HEK293 (cell line): ENCODE measurements at regions not wholly inside any gene's neighbourhood (a gene's known extent, or its start where the extent isn't known, plus 50 kb on each side); places are given as distances from the start of the nearest gene placed in this dataset.

Experiments
- CTCF ChIA-PET: fragments of 350-600 bp; formaldehyde crosslinking; extraction: SDS; loops from one replicate; lab custom pipeline; 2021; ENCODE audit warnings: antibody characterized with exemption; lab: Yijun Ruan, JAX
- POLR2A ChIA-PET: fragments of 300-600 bp; formaldehyde crosslinking; extraction: SDS; loops from one replicate; lab custom pipeline; 2020; ENCODE audit warnings: antibody characterized with exemption, inconsistent platforms; lab: Yijun Ruan, JAX
- H3K27ac ChIP-seq: fragments of 200-500 bp; sonication (Bioruptor generic); 2 replicates; pipeline ENCODE4 v1.5.1; 2014; ENCODE audit warnings: low read depth, low read length, control low read depth, inconsistent platforms; ENCODE audit errors: extremely low read depth
- H3K36me3 ChIP-seq, 2 experiments: fragments of 200-500 bp in 1 of 2; sonication (Bioruptor generic) in 1 of 2; 1 replicate in 1 of 2; 2 replicates in 1 of 2; pipeline ENCODE4 v1.5.1; 2014 to 2017; ENCODE audit warnings: inconsistent platforms in 2 of 2, low read length in 2 of 2; ENCODE audit not compliant: control insufficient read depth in 2 of 2, insufficient read depth in 1 of 2
- H3K4me1 ChIP-seq: fragments of 200-500 bp; sonication (Bioruptor generic); 2 replicates; pipeline ENCODE4 v1.5.1; 2014; ENCODE audit warnings: mild to moderate bottlenecking, low read length, inconsistent platforms; ENCODE audit not compliant: control insufficient read depth, insufficient read depth
- H3K4me3 ChIP-seq: 2 replicates; pipeline ENCODE4 v1.5.1; 2011; ENCODE audit warnings: low read depth, mild to moderate bottlenecking, control low read depth, low read length, moderate library complexity
- H3K9me3 ChIP-seq: fragments of 200-500 bp; sonication (Bioruptor generic); 2 replicates; pipeline ENCODE4 v1.5.1; 2014; ENCODE audit warnings: low read depth, low read length, inconsistent platforms; ENCODE audit not compliant: control insufficient read depth, insufficient read depth
- BCL11B ChIP-seq: fragments of 450-650 bp; formaldehyde crosslinking; IDR thresholded peaks from 2 replicates; pipeline ENCODE4 v1.5.1; 2016; ENCODE audit warnings: low read depth, missing biosample characterization, missing genetic modification characterization
- GLI2 ChIP-seq: fragments of 450-650 bp; formaldehyde crosslinking; IDR thresholded peaks from 2 replicates; pipeline ENCODE4; 2017; ENCODE audit warnings: missing biosample characterization, missing genetic modification characterization, low read depth, borderline replicate concordance
- MZF1 ChIP-seq: fragments of 450-650 bp; formaldehyde crosslinking; IDR thresholded peaks from 2 replicates; pipeline ENCODE4 v1.5.1; 2017; ENCODE audit warnings: missing biosample characterization, missing genetic modification characterization, borderline replicate concordance
- TRIM28 ChIP-seq: IDR thresholded peaks from 2 replicates; pipeline ENCODE4 v1.6.1; 2011; ENCODE audit warnings: low read length, control low read depth, borderline replicate concordance
- ZNF169 ChIP-seq: fragments of 450-650 bp; formaldehyde crosslinking; IDR thresholded peaks from 2 replicates; pipeline ENCODE4 v1.5.1; 2016; ENCODE audit warnings: missing biosample characterization, missing genetic modification characterization
- ZNF175 ChIP-seq: fragments of 450-650 bp; formaldehyde crosslinking; IDR thresholded peaks from 2 replicates; pipeline ENCODE4 v1.5.1; 2016; ENCODE audit warnings: missing biosample characterization, missing genetic modification characterization
- ZNF211 ChIP-seq: fragments of 450-650 bp; formaldehyde crosslinking; IDR thresholded peaks from 2 replicates; pipeline ENCODE4 v1.5.1; 2016; ENCODE audit warnings: low read depth, missing biosample characterization, missing genetic modification characterization
- ZNF37A ChIP-seq: fragments of 450-650 bp; IDR thresholded peaks from 2 replicates; pipeline ENCODE4 v1.5.1; 2018; ENCODE audit warnings: missing biosample characterization, missing genetic modification characterization
- ZNF449 ChIP-seq: fragments of 450-650 bp; formaldehyde crosslinking; IDR thresholded peaks from 2 replicates; pipeline ENCODE4 v1.5.1; 2017; ENCODE audit warnings: missing biosample characterization, mild to moderate bottlenecking, missing genetic modification characterization, moderate library complexity
- ZNF473 ChIP-seq: fragments of 450-650 bp; formaldehyde crosslinking; IDR thresholded peaks from 2 replicates; pipeline ENCODE4 v1.5.1; 2017; ENCODE audit warnings: missing biosample characterization, missing genetic modification characterization
- ZNF514 ChIP-seq: fragments of 450-650 bp; formaldehyde crosslinking; IDR thresholded peaks from 2 replicates; pipeline ENCODE4 v1.5.1; 2016; ENCODE audit warnings: missing biosample characterization, missing genetic modification characterization
- ZNF548 ChIP-seq: fragments of 450-650 bp; formaldehyde crosslinking; IDR thresholded peaks from 2 replicates; pipeline ENCODE4 v1.5.1; 2016; ENCODE audit warnings: missing biosample characterization, missing genetic modification characterization
- ZNF585B ChIP-seq: fragments of 450-650 bp; formaldehyde crosslinking; IDR thresholded peaks from 2 replicates; pipeline ENCODE4 v1.5.1; 2016; ENCODE audit warnings: missing biosample characterization, missing genetic modification characterization
- ZNF629 ChIP-seq: fragments of 450-650 bp; formaldehyde crosslinking; IDR thresholded peaks from 2 replicates; pipeline ENCODE4 v1.5.1; 2017; ENCODE audit warnings: missing biosample characterization, missing genetic modification characterization
- ZNF645 ChIP-seq: fragments of 450-650 bp; formaldehyde crosslinking; IDR thresholded peaks from 2 replicates; pipeline ENCODE4; 2016; ENCODE audit warnings: missing biosample characterization, missing genetic modification characterization
- ZNF664 ChIP-seq: fragments of 450-650 bp; formaldehyde crosslinking; IDR thresholded peaks from 2 replicates; pipeline ENCODE4 v1.5.1; 2016; ENCODE audit warnings: missing biosample characterization, missing genetic modification characterization
- ZNF677 ChIP-seq: fragments of 450-650 bp; IDR thresholded peaks from 2 replicates; pipeline ENCODE4 v1.5.0; 2018; ENCODE audit warnings: missing biosample characterization, mild to moderate bottlenecking, missing genetic modification characterization, moderate library complexity
- ZNF707 ChIP-seq: fragments of 450-650 bp; formaldehyde crosslinking; IDR thresholded peaks from 2 replicates; pipeline ENCODE4 v1.5.1; 2016; ENCODE audit warnings: missing biosample characterization, missing genetic modification characterization
- ZNF768 ChIP-seq: fragments of 450-650 bp; formaldehyde crosslinking; IDR thresholded peaks from 2 replicates; pipeline ENCODE4 v1.5.1; 2018; ENCODE audit warnings: missing biosample characterization, mild to moderate bottlenecking, missing genetic modification characterization
- TF ChIP-seq, protein P1 (sequence below): fragments of 450-650 bp; formaldehyde crosslinking; IDR thresholded peaks from 2 replicates; pipeline ENCODE4 v1.5.1; 2016; ENCODE audit warnings: missing biosample characterization, missing genetic modification characterization, borderline replicate concordance
- TF ChIP-seq, protein P2 (sequence below): fragments of 450-650 bp; formaldehyde crosslinking; IDR thresholded peaks from 2 replicates; pipeline ENCODE4 v1.5.1; 2016; ENCODE audit warnings: missing biosample characterization, missing genetic modification characterization, borderline replicate concordance

DNA sequence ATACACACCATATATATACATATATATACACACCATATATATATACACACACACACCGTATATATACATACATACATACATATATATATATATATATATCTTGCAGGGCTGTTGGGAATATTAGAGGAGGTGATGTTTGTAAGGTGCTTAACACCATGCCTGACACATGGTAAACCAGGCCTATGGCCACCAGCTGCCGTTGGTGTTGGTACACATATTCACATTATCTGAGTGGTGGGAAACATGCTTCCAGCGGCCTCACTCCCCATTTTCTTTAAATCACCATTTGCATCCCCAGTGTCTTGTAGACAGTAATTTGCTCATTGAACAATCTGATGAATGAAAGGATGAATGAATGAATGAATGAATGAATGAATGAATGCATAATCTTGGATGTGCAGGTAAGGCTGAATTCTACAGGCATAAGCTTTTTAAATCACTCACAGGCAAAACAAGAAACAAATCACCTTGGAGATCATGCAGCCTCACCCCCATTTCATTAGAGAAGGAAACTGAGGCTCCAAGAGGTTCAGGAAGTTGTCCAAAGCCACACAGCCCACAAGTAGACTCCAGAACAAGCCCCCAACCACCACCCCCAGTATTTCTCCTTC, 527.8 kb downstream of the MIAT start (continued):
- TF ChIP-seq ZNF449 (tag by site-specific recombination), result no peak
- TF ChIP-seq, protein P1, sequence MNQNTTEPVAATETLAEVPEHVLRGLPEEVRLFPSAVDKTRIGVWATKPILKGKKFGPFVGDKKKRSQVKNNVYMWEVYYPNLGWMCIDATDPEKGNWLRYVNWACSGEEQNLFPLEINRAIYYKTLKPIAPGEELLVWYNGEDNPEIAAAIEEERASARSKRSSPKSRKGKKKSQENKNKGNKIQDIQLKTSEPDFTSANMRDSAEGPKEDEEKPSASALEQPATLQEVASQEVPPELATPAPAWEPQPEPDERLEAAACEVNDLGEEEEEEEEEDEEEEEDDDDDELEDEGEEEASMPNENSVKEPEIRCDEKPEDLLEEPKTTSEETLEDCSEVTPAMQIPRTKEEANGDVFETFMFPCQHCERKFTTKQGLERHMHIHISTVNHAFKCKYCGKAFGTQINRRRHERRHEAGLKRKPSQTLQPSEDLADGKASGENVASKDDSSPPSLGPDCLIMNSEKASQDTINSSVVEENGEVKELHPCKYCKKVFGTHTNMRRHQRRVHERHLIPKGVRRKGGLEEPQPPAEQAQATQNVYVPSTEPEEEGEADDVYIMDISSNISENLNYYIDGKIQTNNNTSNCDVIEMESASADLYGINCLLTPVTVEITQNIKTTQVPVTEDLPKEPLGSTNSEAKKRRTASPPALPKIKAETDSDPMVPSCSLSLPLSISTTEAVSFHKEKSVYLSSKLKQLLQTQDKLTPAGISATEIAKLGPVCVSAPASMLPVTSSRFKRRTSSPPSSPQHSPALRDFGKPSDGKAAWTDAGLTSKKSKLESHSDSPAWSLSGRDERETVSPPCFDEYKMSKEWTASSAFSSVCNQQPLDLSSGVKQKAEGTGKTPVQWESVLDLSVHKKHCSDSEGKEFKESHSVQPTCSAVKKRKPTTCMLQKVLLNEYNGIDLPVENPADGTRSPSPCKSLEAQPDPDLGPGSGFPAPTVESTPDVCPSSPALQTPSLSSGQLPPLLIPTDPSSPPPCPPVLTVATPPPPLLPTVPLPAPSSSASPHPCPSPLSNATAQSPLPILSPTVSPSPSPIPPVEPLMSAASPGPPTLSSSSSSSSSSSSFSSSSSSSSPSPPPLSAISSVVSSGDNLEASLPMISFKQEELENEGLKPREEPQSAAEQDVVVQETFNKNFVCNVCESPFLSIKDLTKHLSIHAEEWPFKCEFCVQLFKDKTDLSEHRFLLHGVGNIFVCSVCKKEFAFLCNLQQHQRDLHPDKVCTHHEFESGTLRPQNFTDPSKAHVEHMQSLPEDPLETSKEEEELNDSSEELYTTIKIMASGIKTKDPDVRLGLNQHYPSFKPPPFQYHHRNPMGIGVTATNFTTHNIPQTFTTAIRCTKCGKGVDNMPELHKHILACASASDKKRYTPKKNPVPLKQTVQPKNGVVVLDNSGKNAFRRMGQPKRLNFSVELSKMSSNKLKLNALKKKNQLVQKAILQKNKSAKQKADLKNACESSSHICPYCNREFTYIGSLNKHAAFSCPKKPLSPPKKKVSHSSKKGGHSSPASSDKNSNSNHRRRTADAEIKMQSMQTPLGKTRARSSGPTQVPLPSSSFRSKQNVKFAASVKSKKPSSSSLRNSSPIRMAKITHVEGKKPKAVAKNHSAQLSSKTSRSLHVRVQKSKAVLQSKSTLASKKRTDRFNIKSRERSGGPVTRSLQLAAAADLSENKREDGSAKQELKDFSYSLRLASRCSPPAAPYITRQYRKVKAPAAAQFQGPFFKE (tag by site-specific recombination), result no peak
- no peak for TF ChIP-seq ZNF645 (tag by site-specific recombination)
- TF ChIP-seq ZNF175 (tag by site-specific recombination), result no peak

GRCh38 chr22:27185760-27186302, 528.4 kb downstream of the MIAT start:
- Histone ChIP-seq H3K4me3 (no peak overlapping the region), H3K27ac (no peak overlapping the region), H3K36me3 (no peaks in the 10 kb centered on the region), H3K4me1 (no peaks in the 10 kb centered on the region), H3K9me3 (no peaks in the 10 kb centered on the region)
- POLR2A ChIA-PET, result no interaction called here
- CTCF ChIA-PET, result interaction anchor here (0.6 kb wide), 1 partner anchor 8 kb away, joined by 3 read pairs; no protein-coding TSS in a partner anchor
- TF ChIP-seq ZNF664 (no peak), ZNF585B (tag by site-specific recombination) (no peak), GLI2 (tag by site-specific recombination) (no peak), ZNF548 (tag by site-specific recombination) (no peak), MZF1 (tag by site-specific recombination) (no peak), ZNF768 (no peak), ZNF449 (tag by site-specific recombination) (no peak), ZNF37A (tag by site-specific recombination) (no peak), ZNF707 (tag by site-specific recombination) (no peak), ZNF629 (tag by site-specific recombination) (no peak), ZNF473 (no peak), ZNF514 (tag by site-specific recombination) (no peak), BCL11B (tag by site-specific recombination) (no peak), ZNF211 (tag by site-specific recombination) (no peak), ZNF169 (tag by site-specific recombination) (no peak), TRIM28 (no peak), ZNF677 (tag by site-specific recombination) (no peak)
- TF ChIP-seq, protein P2, sequence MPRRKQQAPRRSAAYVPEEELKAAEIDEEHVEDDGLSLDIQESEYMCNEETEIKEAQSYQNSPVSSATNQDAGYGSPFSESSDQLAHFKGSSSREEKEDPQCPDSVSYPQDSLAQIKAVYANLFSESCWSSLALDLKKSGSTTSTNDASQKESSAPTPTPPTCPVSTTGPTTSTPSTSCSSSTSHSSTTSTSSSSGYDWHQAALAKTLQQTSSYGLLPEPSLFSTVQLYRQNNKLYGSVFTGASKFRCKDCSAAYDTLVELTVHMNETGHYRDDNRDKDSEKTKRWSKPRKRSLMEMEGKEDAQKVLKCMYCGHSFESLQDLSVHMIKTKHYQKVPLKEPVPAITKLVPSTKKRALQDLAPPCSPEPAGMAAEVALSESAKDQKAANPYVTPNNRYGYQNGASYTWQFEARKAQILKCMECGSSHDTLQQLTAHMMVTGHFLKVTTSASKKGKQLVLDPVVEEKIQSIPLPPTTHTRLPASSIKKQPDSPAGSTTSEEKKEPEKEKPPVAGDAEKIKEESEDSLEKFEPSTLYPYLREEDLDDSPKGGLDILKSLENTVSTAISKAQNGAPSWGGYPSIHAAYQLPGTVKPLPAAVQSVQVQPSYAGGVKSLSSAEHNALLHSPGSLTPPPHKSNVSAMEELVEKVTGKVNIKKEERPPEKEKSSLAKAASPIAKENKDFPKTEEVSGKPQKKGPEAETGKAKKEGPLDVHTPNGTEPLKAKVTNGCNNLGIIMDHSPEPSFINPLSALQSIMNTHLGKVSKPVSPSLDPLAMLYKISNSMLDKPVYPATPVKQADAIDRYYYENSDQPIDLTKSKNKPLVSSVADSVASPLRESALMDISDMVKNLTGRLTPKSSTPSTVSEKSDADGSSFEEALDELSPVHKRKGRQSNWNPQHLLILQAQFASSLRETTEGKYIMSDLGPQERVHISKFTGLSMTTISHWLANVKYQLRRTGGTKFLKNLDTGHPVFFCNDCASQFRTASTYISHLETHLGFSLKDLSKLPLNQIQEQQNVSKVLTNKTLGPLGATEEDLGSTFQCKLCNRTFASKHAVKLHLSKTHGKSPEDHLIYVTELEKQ (tag by site-specific recombination), result no peak
